Stomach (tissue), 4 donors: ENCODE measurements at regions not wholly inside any gene's neighbourhood (a gene's known extent, or its start where the extent isn't known, plus 50 kb on each side); places are given as distances from the start of the nearest gene placed in this dataset.

Source experiments
- EP300 ChIP-seq: sonication (generic); formaldehyde crosslinking; IDR thresholded peaks from one replicate; pipeline ENCODE4 v1.6.1; 2017; ENCODE audit warnings: antibody characterized with exemption
- POLR2A ChIP-seq, 4 donors: fragments of 450-650 bp; IDR thresholded peaks; one replicate each; pipeline ENCODE4 v1.6.1; 2016; ENCODE audit warnings: antibody characterized with exemption in 4 of 4, control low read depth in 2 of 4, mild to moderate bottlenecking in 1 of 4, moderate library complexity in 1 of 4
- TF ChIP-seq, protein P1 (sequence below), 7 experiments: fragments of 450-650 bp in 4 of 7; fragments of 200-600 bp in 3 of 7; sonication (generic) in 3 of 7; IDR thresholded peaks; one replicate each; pipeline ENCODE4 v1.5.1; 2016 to 2019; ENCODE audit warnings: antibody characterized with exemption in 7 of 7, control low read depth in 2 of 7, mild to moderate bottlenecking in 1 of 7

GRCh38 chr1:29557066-29557465, 320.7 kb downstream of the PTPRU start:
- no peak for TF ChIP-seq POLR2A (IDR thresholded peaks at IDR 0.05)
- no peak for TF ChIP-seq EP300
- TF ChIP-seq, protein P1, sequence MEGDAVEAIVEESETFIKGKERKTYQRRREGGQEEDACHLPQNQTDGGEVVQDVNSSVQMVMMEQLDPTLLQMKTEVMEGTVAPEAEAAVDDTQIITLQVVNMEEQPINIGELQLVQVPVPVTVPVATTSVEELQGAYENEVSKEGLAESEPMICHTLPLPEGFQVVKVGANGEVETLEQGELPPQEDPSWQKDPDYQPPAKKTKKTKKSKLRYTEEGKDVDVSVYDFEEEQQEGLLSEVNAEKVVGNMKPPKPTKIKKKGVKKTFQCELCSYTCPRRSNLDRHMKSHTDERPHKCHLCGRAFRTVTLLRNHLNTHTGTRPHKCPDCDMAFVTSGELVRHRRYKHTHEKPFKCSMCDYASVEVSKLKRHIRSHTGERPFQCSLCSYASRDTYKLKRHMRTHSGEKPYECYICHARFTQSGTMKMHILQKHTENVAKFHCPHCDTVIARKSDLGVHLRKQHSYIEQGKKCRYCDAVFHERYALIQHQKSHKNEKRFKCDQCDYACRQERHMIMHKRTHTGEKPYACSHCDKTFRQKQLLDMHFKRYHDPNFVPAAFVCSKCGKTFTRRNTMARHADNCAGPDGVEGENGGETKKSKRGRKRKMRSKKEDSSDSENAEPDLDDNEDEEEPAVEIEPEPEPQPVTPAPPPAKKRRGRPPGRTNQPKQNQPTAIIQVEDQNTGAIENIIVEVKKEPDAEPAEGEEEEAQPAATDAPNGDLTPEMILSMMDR (IDR thresholded peaks at IDR 0.05), result no peak
